Activated CD4-positive, alpha-beta memory T cell treated with anti-CD3 and anti-CD28 coated beads, Interleukin-2, amount 10 ng/mL, durations not matched to agents 7 days and 5 days (primary cell): ENCODE measurements at regions not wholly inside any gene's neighbourhood (a gene's known extent, or its start where the extent isn't known, plus 50 kb on each side); places are given as distances from the start of the nearest gene placed in this dataset.

Experiments
- CTCF ChIA-PET: fragments of 350-600 bp; sonication (Branson Sonifier 250); formaldehyde crosslinking; loops from one replicate; lab custom pipeline; 2021; ENCODE audit warnings: antibody characterized with exemption, inconsistent platforms; lab: Charles Lee
- POLR2A ChIA-PET: fragments of 350-600 bp; sonication (Branson Sonifier 250); formaldehyde crosslinking; loops from one replicate; lab custom pipeline; 2021; ENCODE audit warnings: antibody characterized with exemption; lab: Charles Lee
- DNase-seq: peaks from one replicate; pipeline ENCODE4 v3.0.0-alpha.2; 2020
- H3K27ac Mint-ChIP-seq: one replicate; pipeline ENCODE4 v1.8.0; 2021; ENCODE audit warnings: mild to moderate bottlenecking, mixed read lengths
- H3K27me3 Mint-ChIP-seq: one replicate; pipeline ENCODE4 v1.8.0; 2021; ENCODE audit warnings: mixed read lengths
- H3K36me3 Mint-ChIP-seq: one replicate; pipeline ENCODE4 v1.8.0; 2021; ENCODE audit warnings: low read depth, mixed read lengths
- H3K4me1 Mint-ChIP-seq: one replicate; pipeline ENCODE4 v1.8.0; 2021; ENCODE audit warnings: mixed read lengths
- H3K4me3 Mint-ChIP-seq: one replicate; pipeline ENCODE4 v1.8.0; 2021; ENCODE audit warnings: mild to moderate bottlenecking, mixed read lengths
- H3K9me3 Mint-ChIP-seq: one replicate; pipeline ENCODE4 v1.8.0; 2021; ENCODE audit warnings: mixed read lengths

- Mint-ChIP-seq H3K4me1 (no peaks in the 10 kb centered on the region), H3K36me3 (no peaks in the 10 kb centered on the region), H3K27ac (no peak overlapping the region), H3K9me3 (peaks cover 15% of the 10 kb centered on the region), H3K27me3 (no peaks in the 10 kb centered on the region), H3K4me3 (no peak overlapping the region)
- DNase-seq = no peak
- ChIA-PET POLR2A (no interaction called here), CTCF (no interaction called here)
These were observed 617.8 kb downstream of the PCDH7 start for GRCh38 chr4:31338000-31338399.

DNA sequence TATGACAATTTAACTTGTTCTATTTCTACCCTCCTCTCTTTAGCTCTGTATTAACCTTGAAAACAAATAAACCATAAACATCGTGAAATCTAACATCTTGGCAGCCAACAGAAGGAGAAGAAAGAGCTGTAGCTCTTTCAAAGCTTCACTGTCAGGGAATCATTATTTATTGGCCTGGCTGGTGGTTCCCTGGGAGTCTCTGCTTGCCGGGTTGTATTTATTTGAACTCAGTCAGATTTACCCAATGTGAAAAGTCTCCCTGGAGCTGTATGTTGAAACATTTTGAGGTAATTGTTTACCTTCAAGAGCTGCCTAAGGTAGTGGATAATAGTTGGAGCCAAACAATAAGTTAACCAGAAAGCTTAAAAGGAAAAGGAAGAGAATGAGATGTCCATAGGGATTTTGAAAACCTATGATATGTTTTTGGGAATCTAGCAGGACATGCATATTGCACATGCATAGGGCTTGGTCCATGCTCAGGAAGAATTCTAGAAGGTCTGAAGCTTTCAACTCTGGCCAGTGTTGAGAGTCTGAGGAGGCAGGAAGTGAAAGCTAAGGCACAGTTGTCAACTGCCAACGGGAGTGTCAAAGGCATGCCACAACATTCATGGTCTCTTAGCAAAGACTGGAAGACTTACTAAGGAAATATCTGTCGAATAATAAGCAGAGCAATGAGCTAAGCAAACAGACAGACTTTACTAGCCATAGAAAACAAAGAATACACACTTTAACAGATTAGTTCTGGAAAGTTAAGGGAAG lies 621.6 kb downstream of the PCDH7 start:
- Mint-ChIP-seq H3K9me3 (peaks cover 12% of the 10 kb centered on the region), H3K4me3 (no peak overlapping the region), H3K4me1 (no peaks in the 10 kb centered on the region), H3K36me3 (no peaks in the 10 kb centered on the region), H3K27ac (no peak overlapping the region), H3K27me3 (no peaks in the 10 kb centered on the region)
- ChIA-PET POLR2A (no interaction called here), CTCF (no interaction called here)
- DNase-seq = no peak

DNA sequence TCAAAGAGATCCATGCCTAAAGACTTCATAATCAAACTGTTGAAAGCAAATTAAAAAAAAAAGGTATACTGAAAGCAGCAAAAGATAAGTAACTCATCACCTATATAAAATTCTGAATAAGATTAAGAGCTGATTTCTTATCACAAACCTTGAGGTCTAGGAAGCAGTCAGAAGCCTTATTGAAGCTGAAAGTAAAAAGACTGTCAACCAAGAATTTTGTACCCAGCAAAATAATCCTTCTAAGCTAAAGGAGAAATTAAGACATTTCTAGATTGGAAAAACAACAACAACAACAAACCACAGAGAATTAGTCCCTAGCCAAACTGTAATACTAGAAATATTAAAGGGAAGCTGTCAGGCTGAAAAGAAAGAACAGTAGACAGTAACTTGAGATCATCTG lies 622.9 kb downstream of the PCDH7 start:
- Mint-ChIP-seq H3K27ac (no peak overlapping the region), H3K9me3 (peaks cover 12% of the 10 kb centered on the region), H3K27me3 (no peaks in the 10 kb centered on the region), H3K4me1 (no peaks in the 10 kb centered on the region), H3K4me3 (no peak overlapping the region), H3K36me3 (no peaks in the 10 kb centered on the region)
- ChIA-PET POLR2A (no interaction called here), CTCF (no interaction called here)
- no peak for DNase-seq

DNA sequence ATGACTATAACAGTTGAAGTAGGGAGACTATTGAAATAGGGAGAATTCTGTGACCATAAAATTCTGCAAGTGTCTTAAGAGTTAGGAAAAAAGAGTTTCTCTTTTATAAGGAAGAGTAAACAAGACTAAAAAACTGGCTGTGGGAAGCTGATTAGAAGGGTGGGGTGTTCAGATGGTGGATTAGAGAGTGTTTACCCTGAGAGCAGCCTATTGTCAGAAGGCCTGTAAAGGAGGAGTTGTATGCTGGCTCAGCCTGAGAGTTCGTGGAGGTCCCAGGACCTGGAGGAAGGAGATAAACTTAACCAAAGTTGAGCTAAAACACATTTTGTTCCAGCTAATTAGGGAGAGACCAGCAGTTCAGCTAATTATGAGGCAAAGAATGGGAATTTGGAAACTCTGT lies 629.7 kb downstream of the PCDH7 start:
- DNase-seq = no peak
- Mint-ChIP-seq H3K36me3 (no peaks in the 10 kb centered on the region), H3K4me3 (no peak overlapping the region), H3K4me1 (no peaks in the 10 kb centered on the region), H3K27ac (no peak overlapping the region), H3K27me3 (no peaks in the 10 kb centered on the region), H3K9me3 (no peaks in the 10 kb centered on the region)
- POLR2A ChIA-PET = no interaction called here
- CTCF ChIA-PET = no interaction called here

- H3K4me1 Mint-ChIP-seq = no peaks in the 10 kb centered on the region
- H3K27me3 Mint-ChIP-seq = no peaks in the 10 kb centered on the region
- no peak overlapping the region for H3K4me3 Mint-ChIP-seq
- CTCF ChIA-PET = no interaction called here
- POLR2A ChIA-PET = no interaction called here
- no peaks in the 10 kb centered on the region for H3K9me3 Mint-ChIP-seq
- no peak overlapping the region for H3K27ac Mint-ChIP-seq
- no peak for DNase-seq
- no peaks in the 10 kb centered on the region for H3K36me3 Mint-ChIP-seq
These were observed 631.5 kb downstream of the PCDH7 start for GRCh38 chr4:31351695-31352094.

- ChIA-PET CTCF (no interaction called here), POLR2A (no interaction called here)
- no peaks in the 10 kb centered on the region for H3K9me3 Mint-ChIP-seq
- no peak overlapping the region for H3K27ac Mint-ChIP-seq
- H3K27me3 Mint-ChIP-seq = no peaks in the 10 kb centered on the region
- no peaks in the 10 kb centered on the region for H3K4me1 Mint-ChIP-seq
- no peak overlapping the region for H3K4me3 Mint-ChIP-seq
- no peaks in the 10 kb centered on the region for H3K36me3 Mint-ChIP-seq
- no peak for DNase-seq
These were observed 636.7 kb downstream of the PCDH7 start for GRCh38 chr4:31356839-31357238.

- no peaks in the 10 kb centered on the region for H3K36me3 Mint-ChIP-seq
- POLR2A ChIA-PET = no interaction called here
- CTCF ChIA-PET = no interaction called here
- DNase-seq = no peak
- H3K27ac Mint-ChIP-seq = no peak overlapping the region
- H3K27me3 Mint-ChIP-seq = no peaks in the 10 kb centered on the region
- H3K4me3 Mint-ChIP-seq = no peak overlapping the region
- H3K4me1 Mint-ChIP-seq = no peaks in the 10 kb centered on the region
- no peaks in the 10 kb centered on the region for H3K9me3 Mint-ChIP-seq
These were observed 640.6 kb downstream of the PCDH7 start for GRCh38 chr4:31360786-31361185.

DNA sequence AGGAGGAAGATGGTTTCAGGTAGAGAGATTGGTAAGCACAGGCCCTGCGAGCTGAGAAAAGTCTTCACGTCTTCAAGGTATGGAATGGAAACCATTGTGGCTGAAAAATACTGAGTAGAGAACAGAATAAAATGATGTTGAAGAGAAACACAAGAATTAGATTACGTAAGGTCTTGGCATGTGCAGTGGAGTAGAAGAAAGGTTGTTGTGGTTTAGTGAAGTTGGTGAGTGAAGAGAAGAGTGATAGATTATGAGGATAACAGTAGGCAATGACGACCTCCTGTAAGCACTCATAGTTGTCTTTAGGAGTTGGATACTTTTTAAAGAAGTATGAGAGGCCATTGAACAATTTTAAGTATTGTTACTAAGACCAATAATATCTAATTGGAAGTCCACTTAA lies 642.6 kb downstream of the PCDH7 start:
- H3K36me3 Mint-ChIP-seq = no peaks in the 10 kb centered on the region
- H3K4me3 Mint-ChIP-seq = no peak overlapping the region
- no peaks in the 10 kb centered on the region for H3K9me3 Mint-ChIP-seq
- ChIA-PET POLR2A (no interaction called here), CTCF (no interaction called here)
- DNase-seq = no peak
- no peaks in the 10 kb centered on the region for H3K27me3 Mint-ChIP-seq
- H3K27ac Mint-ChIP-seq = no peak overlapping the region
- H3K4me1 Mint-ChIP-seq = no peaks in the 10 kb centered on the region

DNA sequence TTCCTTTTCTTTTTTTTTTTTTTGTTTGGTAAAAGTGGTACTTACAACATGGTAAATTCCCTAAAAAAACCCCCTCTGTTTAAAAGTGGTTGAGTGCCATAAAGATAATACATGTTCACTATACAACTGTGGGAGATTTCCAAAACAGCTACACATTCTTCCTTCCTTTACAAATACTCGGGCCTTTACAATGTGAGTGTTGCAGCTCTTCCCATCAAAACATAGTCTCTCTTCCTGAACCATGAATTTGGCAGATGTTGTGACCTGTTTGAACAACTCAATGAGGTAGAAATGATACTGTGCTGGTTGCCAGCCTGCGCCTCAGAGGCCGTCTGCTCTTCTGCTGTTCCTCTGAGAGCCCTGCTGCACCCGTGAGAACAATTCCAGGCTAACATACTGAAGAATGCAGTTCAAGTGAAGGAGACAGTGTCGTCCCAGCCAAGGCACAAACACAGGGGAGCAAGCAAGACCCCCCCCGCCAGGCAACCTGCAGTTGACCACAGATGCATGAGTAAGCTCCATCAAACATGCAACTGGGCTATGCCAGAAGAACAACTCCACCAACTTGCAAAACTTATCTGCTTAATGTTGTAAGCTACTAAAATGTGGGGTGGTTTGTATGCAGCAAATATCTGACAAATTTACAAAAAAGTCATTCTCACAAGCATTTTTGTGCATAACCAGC lies 645.0 kb downstream of the PCDH7 start:
- Mint-ChIP-seq H3K36me3 (no peaks in the 10 kb centered on the region), H3K27ac (no peak overlapping the region), H3K4me1 (no peaks in the 10 kb centered on the region), H3K4me3 (no peak overlapping the region), H3K27me3 (no peaks in the 10 kb centered on the region), H3K9me3 (no peaks in the 10 kb centered on the region)
- no peak for DNase-seq
- ChIA-PET CTCF (no interaction called here), POLR2A (no interaction called here)

DNA sequence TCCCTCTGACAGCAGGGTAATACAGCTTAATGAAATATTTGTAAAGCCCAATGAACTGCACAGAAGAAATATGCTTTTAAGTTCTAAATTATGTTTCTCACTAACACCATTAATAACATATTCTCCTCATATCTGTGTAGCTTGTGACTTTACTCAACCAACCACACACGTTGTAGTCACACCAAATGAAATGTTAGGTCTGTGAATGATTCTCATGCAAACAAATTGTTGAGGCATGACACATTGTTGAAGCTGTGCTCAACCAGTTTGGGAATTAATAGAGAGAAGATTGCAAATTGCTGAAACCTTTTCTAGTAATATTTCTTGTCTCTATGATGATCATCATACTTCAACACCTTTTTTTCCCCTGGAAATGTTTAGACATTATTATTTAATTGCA lies 645.9 kb downstream of the PCDH7 start:
- H3K9me3 Mint-ChIP-seq = no peaks in the 10 kb centered on the region
- no peaks in the 10 kb centered on the region for H3K27me3 Mint-ChIP-seq
- no peaks in the 10 kb centered on the region for H3K36me3 Mint-ChIP-seq
- no peak for DNase-seq
- no peak overlapping the region for H3K27ac Mint-ChIP-seq
- no peaks in the 10 kb centered on the region for H3K4me1 Mint-ChIP-seq
- POLR2A ChIA-PET = no interaction called here
- CTCF ChIA-PET = no interaction called here
- H3K4me3 Mint-ChIP-seq = no peak overlapping the region

DNA sequence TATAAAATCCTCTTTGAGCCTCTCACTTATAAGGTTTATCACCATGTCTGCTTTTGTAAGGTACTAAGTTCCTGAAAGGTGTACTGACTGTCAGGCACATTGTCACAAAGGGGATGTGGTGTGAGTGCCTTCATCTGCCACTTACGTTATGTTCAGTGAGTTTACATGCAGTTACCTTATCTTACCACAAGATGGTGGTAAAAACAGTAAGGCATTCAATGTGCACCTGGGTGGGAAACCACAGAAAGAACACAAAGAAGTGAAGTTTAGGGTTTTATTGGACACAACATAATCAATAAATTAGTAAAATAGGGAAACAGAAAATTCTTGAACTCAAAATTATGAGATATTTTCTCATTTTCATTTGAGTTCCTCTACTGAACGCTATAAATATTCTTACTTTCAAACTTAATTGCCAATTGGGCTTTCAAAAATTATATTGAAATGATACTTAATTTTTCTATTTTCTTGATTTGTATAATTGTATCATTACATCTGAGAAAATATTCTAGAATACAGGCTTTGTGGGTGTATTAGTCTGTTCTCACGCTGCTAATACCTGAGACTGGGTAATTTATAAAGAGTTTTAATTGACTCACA lies 650.8 kb downstream of the PCDH7 start:
- H3K36me3 Mint-ChIP-seq = no peaks in the 10 kb centered on the region
- CTCF ChIA-PET = no interaction called here

DNA sequence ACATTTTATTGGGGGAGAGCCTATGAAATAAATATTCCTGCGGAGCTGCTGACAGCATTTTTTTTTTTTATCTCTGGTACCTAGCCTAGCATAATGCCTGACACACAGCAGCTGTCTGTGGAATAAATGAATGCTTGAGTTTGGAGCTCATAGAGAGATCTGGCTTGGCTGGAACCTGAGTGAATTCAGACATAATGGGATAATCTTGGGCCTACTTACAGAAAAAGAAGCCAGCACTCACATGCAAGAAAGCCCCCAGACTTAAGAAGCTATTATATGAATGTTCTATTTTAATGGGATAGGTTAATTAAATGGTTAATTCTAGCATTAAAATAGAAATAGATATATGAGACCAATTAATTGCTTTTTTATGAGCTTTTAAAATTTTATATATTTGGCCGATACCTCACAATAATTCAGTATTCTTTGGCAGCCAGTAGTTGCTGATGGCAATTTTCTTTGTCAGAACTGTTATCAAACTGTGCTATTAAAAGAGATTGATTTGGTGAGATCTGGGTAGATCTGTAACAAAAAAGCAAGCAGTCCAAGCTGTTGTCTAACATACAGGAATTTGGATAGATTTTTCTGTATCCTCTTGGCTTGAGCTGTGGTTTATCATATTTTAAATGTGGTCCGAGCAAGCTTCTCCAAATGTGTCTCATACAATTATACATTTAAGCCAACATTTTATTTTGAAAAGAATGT lies 654.2 kb downstream of the PCDH7 start:
- ChIA-PET POLR2A (no interaction called here), CTCF (no interaction called here)
- peaks cover 4% of the 10 kb centered on the region for H3K9me3 Mint-ChIP-seq
- no peak overlapping the region for H3K4me3 Mint-ChIP-seq
- DNase-seq = no peak
- H3K36me3 Mint-ChIP-seq = no peaks in the 10 kb centered on the region
- no peaks in the 10 kb centered on the region for H3K27me3 Mint-ChIP-seq
- no peak overlapping the region for H3K27ac Mint-ChIP-seq
- no peaks in the 10 kb centered on the region for H3K4me1 Mint-ChIP-seq

More for the DNA sequence above, 650.8 kb downstream of the PCDH7 start:
- H3K9me3 Mint-ChIP-seq = peaks cover under 1% of the 10 kb centered on the region
- no peak overlapping the region for H3K27ac Mint-ChIP-seq
- no peak for DNase-seq
- H3K4me3 Mint-ChIP-seq = no peak overlapping the region
- H3K27me3 Mint-ChIP-seq = no peaks in the 10 kb centered on the region
- POLR2A ChIA-PET = no interaction called here
- H3K4me1 Mint-ChIP-seq = no peaks in the 10 kb centered on the region

GRCh38 chr4:31375936-31376335 lies 655.8 kb downstream of the PCDH7 start:
- Mint-ChIP-seq H3K27me3 (no peaks in the 10 kb centered on the region), H3K36me3 (no peaks in the 10 kb centered on the region), H3K27ac (no peak overlapping the region), H3K9me3 (peaks cover 4% of the 10 kb centered on the region), H3K4me3 (no peak overlapping the region), H3K4me1 (no peaks in the 10 kb centered on the region)
- ChIA-PET POLR2A (no interaction called here), CTCF (no interaction called here)
- DNase-seq = no peak
